ENCODE measurements at regions not wholly inside any gene's neighbourhood (a gene's known extent, or its start where the extent isn't known, plus 50 kb on each side); places are given as distances from the start of the nearest gene placed in this dataset.

GRCh38 chr6:22925304-22925835 lies 356.0 kb downstream of the HDGFL1 start:
- H3K4me3 ChIP-seq (ENCODE audit: low read depth, low read length), result no peak overlapping the region
- DNase-seq (ENCODE audit: low read depth), result no peak
- no peak for TF ChIP-seq CTCF (IDR thresholded peaks at IDR 0.05; ENCODE audit: control insufficient read depth, extremely low read depth, insufficient read depth)

- TF ChIP-seq CTCF (IDR thresholded peaks at IDR 0.05; ENCODE audit: control insufficient read depth, extremely low read depth, insufficient read depth), result no peak
- H3K4me3 ChIP-seq (ENCODE audit: low read depth, low read length), result no peak overlapping the region
- no peak for DNase-seq (ENCODE audit: low read depth)
Measured at GRCh38 chr6:22925920-22926789, 356.8 kb downstream of the HDGFL1 start.

GRCh38 chr6:22926790-22927354 lies 357.5 kb downstream of the HDGFL1 start:
- H3K4me3 ChIP-seq (ENCODE audit: low read depth, low read length), result no peak overlapping the region
- TF ChIP-seq CTCF (IDR thresholded peaks at IDR 0.05; ENCODE audit: control insufficient read depth, extremely low read depth, insufficient read depth), result no peak
- DNase-seq (ENCODE audit: low read depth), result no peak

GRCh38 chr6:22928775-22929174 lies 359.4 kb downstream of the HDGFL1 start:
- DNase-seq (ENCODE audit: low read depth), result no peak

GRCh38 chr6:22929311-22929985 lies 360.1 kb downstream of the HDGFL1 start:
- H3K4me3 ChIP-seq (ENCODE audit: low read depth, low read length), result no peak overlapping the region
- no peak for DNase-seq (ENCODE audit: low read depth)
- no peak for TF ChIP-seq CTCF (IDR thresholded peaks at IDR 0.05; ENCODE audit: control insufficient read depth, extremely low read depth, insufficient read depth)

More at GRCh38 chr6:22928775-22929174, 359.4 kb downstream of the HDGFL1 start:
- TF ChIP-seq CTCF (IDR thresholded peaks at IDR 0.05; ENCODE audit: control insufficient read depth, extremely low read depth, insufficient read depth), result no peak
- no peak overlapping the region for H3K4me3 ChIP-seq (ENCODE audit: low read depth, low read length)

- DNase-seq (ENCODE audit: low read depth), result no peak
- no peak for TF ChIP-seq CTCF (IDR thresholded peaks at IDR 0.05; ENCODE audit: control insufficient read depth, extremely low read depth, insufficient read depth)
Measured at GRCh38 chr6:22940581-22941290, 371.4 kb downstream of the HDGFL1 start.

More at GRCh38 chr6:22940581-22941290, 371.4 kb downstream of the HDGFL1 start:
- H3K4me3 ChIP-seq (ENCODE audit: low read depth, low read length), result no peak overlapping the region

Data from LNCaP clone FGC (cell line).